ENCODE measurements at regions not wholly inside any gene's neighbourhood (a gene's known extent, or its start where the extent isn't known, plus 50 kb on each side); places are given as distances from the start of the nearest gene placed in this dataset.

GRCh38 chr3:102617381-102617780, 182.6 kb downstream of the ZPLD1 start:
- no peak for TF ChIP-seq POLR2A (IDR thresholded peaks at IDR 0.05)
- TF ChIP-seq CTCF (IDR thresholded peaks at IDR 0.05): no peak
